ENCODE measurements at regions not wholly inside any gene's neighbourhood (a gene's known extent, or its start where the extent isn't known, plus 50 kb on each side); places are given as distances from the start of the nearest gene placed in this dataset.

DNA sequence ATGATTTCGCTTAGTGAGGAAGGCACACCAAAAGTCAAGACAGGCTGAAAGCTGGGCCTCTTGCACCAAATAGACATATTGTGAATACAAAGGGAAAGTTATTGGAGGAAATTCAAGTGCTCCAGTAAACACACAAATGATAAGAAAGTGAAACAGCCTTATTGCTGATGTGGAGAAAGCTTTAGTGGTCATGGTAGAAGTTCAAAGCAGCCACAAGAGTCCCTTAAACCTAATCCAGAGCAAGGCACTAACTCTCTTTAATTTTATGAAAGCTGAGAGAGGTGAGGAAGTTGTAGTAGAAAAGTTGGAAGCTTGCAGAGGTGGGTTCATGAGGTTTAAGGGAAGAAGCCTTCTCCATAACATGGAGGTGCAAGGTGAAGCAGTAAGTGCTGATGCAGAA lies 988.3 kb downstream of the VRK1 start:
- Mint-ChIP-seq H3K4me1 (ENCODE audit: low read depth, unreplicated experiment) (no peaks in the 10 kb centered on the region), H3K27me3 (ENCODE audit: insufficient read depth, unreplicated experiment) (no peaks in the 10 kb centered on the region), H3K27ac (ENCODE audit: unreplicated experiment) (no peak overlapping the region), H3K4me3 (ENCODE audit: unreplicated experiment) (no peak overlapping the region), H3K36me3 (ENCODE audit: insufficient read depth, unreplicated experiment) (no peaks in the 10 kb centered on the region), H3K9me3 (ENCODE audit: unreplicated experiment) (no peaks in the 10 kb centered on the region)
- Histone ChIP-seq H3K27me3 (replicated peaks; ENCODE audit: control insufficient read depth, insufficient read depth, low read length) (no peaks in the 10 kb centered on the region), H3K4me3 (ENCODE audit: low read depth, low read length) (no peak overlapping the region), H3K4me1 (no peaks in the 10 kb centered on the region), H3K36me3 (ENCODE audit: control insufficient read depth, insufficient read depth, low read length) (no peaks in the 10 kb centered on the region), H3K9me3 (0 out of 2 replicates have a peak, but pooled peaks cover 2% of the 10 kb centered on the region)
- TF ChIP-seq, protein P1, sequence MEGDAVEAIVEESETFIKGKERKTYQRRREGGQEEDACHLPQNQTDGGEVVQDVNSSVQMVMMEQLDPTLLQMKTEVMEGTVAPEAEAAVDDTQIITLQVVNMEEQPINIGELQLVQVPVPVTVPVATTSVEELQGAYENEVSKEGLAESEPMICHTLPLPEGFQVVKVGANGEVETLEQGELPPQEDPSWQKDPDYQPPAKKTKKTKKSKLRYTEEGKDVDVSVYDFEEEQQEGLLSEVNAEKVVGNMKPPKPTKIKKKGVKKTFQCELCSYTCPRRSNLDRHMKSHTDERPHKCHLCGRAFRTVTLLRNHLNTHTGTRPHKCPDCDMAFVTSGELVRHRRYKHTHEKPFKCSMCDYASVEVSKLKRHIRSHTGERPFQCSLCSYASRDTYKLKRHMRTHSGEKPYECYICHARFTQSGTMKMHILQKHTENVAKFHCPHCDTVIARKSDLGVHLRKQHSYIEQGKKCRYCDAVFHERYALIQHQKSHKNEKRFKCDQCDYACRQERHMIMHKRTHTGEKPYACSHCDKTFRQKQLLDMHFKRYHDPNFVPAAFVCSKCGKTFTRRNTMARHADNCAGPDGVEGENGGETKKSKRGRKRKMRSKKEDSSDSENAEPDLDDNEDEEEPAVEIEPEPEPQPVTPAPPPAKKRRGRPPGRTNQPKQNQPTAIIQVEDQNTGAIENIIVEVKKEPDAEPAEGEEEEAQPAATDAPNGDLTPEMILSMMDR (IDR thresholded peaks at IDR 0.05; ENCODE audit: insufficient read depth in 1 of 2, low read depth in 1 of 2, low read length in 1 of 2, severe bottlenecking in 1 of 2, unreplicated experiment in 1 of 2), result no peak
- CTCF ChIA-PET, result no interaction called here
- no peak for DNase-seq
- POLR2A ChIA-PET, result no interaction called here
- intact Hi-C loops (cut with micrococcal nuclease; ENCODE audit: unreplicated experiment), result no loop called here
- BruUV-seq (replicated peaks), result no TSS peak

DNA sequence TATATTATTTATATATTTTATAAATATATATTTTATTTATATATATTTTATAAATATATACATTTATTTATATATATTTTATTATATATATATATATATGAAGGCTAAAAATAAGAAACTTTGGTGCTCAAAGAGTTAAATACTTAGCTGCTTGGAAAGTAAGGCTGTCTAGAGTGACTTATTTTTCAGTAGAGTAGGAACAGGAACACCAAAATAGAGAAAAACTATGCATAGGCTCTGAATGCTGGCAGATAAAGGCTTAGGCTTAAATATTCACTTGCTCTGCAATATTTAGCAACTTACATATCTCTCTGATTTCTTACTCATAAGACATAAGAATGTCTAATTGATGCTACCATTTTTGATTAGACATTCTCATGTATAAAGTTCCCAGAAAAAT lies 991.2 kb downstream of the VRK1 start:
- TF ChIP-seq, protein P1 (IDR thresholded peaks at IDR 0.05; ENCODE audit: insufficient read depth in 1 of 2, low read depth in 1 of 2, low read length in 1 of 2, severe bottlenecking in 1 of 2, unreplicated experiment in 1 of 2), result no peak
- Mint-ChIP-seq H3K36me3 (ENCODE audit: insufficient read depth, unreplicated experiment) (no peaks in the 10 kb centered on the region), H3K9me3 (ENCODE audit: unreplicated experiment) (no peaks in the 10 kb centered on the region), H3K27ac (ENCODE audit: unreplicated experiment) (no peak overlapping the region), H3K4me3 (ENCODE audit: unreplicated experiment) (no peak overlapping the region), H3K27me3 (ENCODE audit: insufficient read depth, unreplicated experiment) (no peaks in the 10 kb centered on the region), H3K4me1 (ENCODE audit: low read depth, unreplicated experiment) (no peaks in the 10 kb centered on the region)
- H3K36me3 ChIP-seq (ENCODE audit: control insufficient read depth, insufficient read depth, low read length), result no peaks in the 10 kb centered on the region
- intact Hi-C loops (cut with micrococcal nuclease; ENCODE audit: unreplicated experiment), result no loop called here
- no peak overlapping the region for H3K4me3 ChIP-seq (ENCODE audit: low read depth, low read length)
- POLR2A ChIA-PET, result no interaction called here
- BruUV-seq (replicated peaks), result no TSS peak
- CTCF ChIA-PET, result no interaction called here
- H3K4me1 ChIP-seq, result no peaks in the 10 kb centered on the region
- DNase-seq, result no peak
- no peaks in the 10 kb centered on the region for H3K27me3 ChIP-seq (replicated peaks; ENCODE audit: control insufficient read depth, insufficient read depth, low read length)
- 0 out of 2 replicates have a peak, but pooled peaks cover 2% of the 10 kb centered on the region for H3K9me3 ChIP-seq

DNA sequence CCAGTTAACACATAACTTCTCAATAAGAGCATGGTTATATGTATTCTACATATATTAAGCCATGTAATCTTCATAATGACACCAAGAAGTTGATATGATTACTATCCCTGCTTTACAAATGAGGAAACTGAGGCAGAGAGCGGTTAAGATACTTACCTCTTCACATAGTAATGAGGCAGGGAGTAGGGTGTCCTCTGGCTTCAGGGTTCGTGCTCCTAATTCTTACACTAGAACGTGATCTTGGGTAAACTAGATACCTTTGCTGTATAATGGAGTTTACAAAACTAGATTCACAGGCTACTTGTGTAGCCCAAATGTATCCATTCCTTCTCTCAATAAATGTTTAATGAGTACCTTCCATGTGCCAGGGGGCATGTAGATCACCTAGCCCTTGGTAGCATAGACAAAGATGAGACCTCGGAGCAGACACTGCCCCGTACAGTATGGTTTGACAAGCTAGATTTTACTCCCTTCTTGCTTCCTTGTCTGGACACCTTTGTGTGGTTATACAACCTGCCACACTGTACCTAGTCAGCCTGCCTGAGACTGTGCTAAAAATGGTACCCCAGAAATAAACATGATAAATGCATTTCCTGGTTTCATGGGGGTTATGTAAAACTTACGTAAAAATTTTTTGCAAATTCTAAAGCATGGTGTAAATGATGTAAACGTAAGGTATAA lies 991.8 kb downstream of the VRK1 start:
- Mint-ChIP-seq H3K9me3 (ENCODE audit: unreplicated experiment) (no peaks in the 10 kb centered on the region), H3K27ac (ENCODE audit: unreplicated experiment) (no peak overlapping the region), H3K4me3 (ENCODE audit: unreplicated experiment) (no peak overlapping the region), H3K4me1 (ENCODE audit: low read depth, unreplicated experiment) (no peaks in the 10 kb centered on the region), H3K27me3 (ENCODE audit: insufficient read depth, unreplicated experiment) (no peaks in the 10 kb centered on the region), H3K36me3 (ENCODE audit: insufficient read depth, unreplicated experiment) (no peaks in the 10 kb centered on the region)
- no TSS peak for BruUV-seq (replicated peaks)
- Histone ChIP-seq H3K36me3 (ENCODE audit: control insufficient read depth, insufficient read depth, low read length) (no peaks in the 10 kb centered on the region), H3K4me1 (no peaks in the 10 kb centered on the region), H3K4me3 (ENCODE audit: low read depth, low read length) (no peak overlapping the region), H3K27me3 (replicated peaks; ENCODE audit: control insufficient read depth, insufficient read depth, low read length) (no peaks in the 10 kb centered on the region), H3K9me3 (0 out of 2 replicates have a peak, but pooled peaks cover 2% of the 10 kb centered on the region)
- no peak for DNase-seq
- intact Hi-C loops (cut with micrococcal nuclease; ENCODE audit: unreplicated experiment), result no loop called here
- TF ChIP-seq, protein P1 (IDR thresholded peaks at IDR 0.05; ENCODE audit: insufficient read depth in 1 of 2, low read depth in 1 of 2, low read length in 1 of 2, severe bottlenecking in 1 of 2, unreplicated experiment in 1 of 2), result no peak
- POLR2A ChIA-PET, result no interaction called here
- CTCF ChIA-PET, result no interaction called here

Measured in Caco-2 (cell line).